Neural crest cell (in vitro differentiated cells): ENCODE measurements at regions not wholly inside any gene's neighbourhood (a gene's known extent, or its start where the extent isn't known, plus 50 kb on each side); places are given as distances from the start of the nearest gene placed in this dataset.

Source experiments
- DNase-seq: peaks from one replicate; pipeline ENCODE4 v3.0.0; 2021; ENCODE audit warnings: low read depth, mixed read lengths, low spot score
- H3K27ac Mint-ChIP-seq: one replicate; pipeline ENCODE4 v1.8.0; 2021; ENCODE audit warnings: mild to moderate bottlenecking, mixed read lengths; ENCODE audit not compliant: unreplicated experiment
- H3K27me3 Mint-ChIP-seq: 2 replicates; pipeline ENCODE4 v1.8.0; 2021; ENCODE audit warnings: low read depth, mild to moderate bottlenecking, mixed read lengths
- H3K36me3 Mint-ChIP-seq: 2 replicates; pipeline ENCODE4 v1.8.0; 2021; ENCODE audit warnings: low read depth, mild to moderate bottlenecking, mixed read lengths
- H3K4me1 Mint-ChIP-seq: 2 replicates; pipeline ENCODE4 v1.8.0; 2021; ENCODE audit warnings: mixed read lengths
- H3K4me3 Mint-ChIP-seq: one replicate; pipeline ENCODE4 v1.8.0; 2021; ENCODE audit warnings: mild to moderate bottlenecking, mixed read lengths
- H3K9me3 Mint-ChIP-seq: 2 replicates; pipeline ENCODE4 v1.8.0; 2021; ENCODE audit warnings: mixed read lengths
- TF ChIP-seq, protein P1 (sequence below): fragments of 200-600 bp; sonication (generic); conservative IDR thresholded peaks from 2 replicates; pipeline ENCODE4 v1.5.0; 2021; ENCODE audit warnings: antibody characterized with exemption, mild to moderate bottlenecking

DNA sequence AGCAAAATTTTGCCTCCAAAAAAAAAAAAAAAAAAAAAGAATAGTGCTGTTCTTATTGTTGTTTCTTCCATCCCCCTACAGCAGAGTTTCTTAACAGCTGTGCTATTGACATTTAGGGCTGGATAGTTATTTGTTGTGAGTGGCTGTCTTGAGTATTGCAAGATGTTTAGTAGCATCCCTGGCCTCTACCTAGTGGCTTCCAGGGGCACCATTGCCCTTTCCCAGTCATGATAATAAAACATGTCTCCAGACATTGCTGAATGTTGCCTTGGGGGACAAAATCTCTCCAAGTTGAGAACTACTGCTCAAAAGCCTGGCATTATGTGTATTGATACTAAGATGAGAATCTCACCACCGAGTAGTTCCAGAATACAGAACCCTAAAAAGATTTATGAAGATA, 108.7 kb downstream of the PALM2AKAP2 start:
- Mint-ChIP-seq H3K4me3 (no peak overlapping the region), H3K4me1 (peaks cover 4% of the 10 kb centered on the region), H3K9me3 (no peaks in the 10 kb centered on the region), H3K27ac (no peak overlapping the region), H3K36me3 (no peaks in the 10 kb centered on the region), H3K27me3 (no peaks in the 10 kb centered on the region)
- TF ChIP-seq, protein P1, sequence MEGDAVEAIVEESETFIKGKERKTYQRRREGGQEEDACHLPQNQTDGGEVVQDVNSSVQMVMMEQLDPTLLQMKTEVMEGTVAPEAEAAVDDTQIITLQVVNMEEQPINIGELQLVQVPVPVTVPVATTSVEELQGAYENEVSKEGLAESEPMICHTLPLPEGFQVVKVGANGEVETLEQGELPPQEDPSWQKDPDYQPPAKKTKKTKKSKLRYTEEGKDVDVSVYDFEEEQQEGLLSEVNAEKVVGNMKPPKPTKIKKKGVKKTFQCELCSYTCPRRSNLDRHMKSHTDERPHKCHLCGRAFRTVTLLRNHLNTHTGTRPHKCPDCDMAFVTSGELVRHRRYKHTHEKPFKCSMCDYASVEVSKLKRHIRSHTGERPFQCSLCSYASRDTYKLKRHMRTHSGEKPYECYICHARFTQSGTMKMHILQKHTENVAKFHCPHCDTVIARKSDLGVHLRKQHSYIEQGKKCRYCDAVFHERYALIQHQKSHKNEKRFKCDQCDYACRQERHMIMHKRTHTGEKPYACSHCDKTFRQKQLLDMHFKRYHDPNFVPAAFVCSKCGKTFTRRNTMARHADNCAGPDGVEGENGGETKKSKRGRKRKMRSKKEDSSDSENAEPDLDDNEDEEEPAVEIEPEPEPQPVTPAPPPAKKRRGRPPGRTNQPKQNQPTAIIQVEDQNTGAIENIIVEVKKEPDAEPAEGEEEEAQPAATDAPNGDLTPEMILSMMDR: no peak
- DNase-seq: no peak

DNA sequence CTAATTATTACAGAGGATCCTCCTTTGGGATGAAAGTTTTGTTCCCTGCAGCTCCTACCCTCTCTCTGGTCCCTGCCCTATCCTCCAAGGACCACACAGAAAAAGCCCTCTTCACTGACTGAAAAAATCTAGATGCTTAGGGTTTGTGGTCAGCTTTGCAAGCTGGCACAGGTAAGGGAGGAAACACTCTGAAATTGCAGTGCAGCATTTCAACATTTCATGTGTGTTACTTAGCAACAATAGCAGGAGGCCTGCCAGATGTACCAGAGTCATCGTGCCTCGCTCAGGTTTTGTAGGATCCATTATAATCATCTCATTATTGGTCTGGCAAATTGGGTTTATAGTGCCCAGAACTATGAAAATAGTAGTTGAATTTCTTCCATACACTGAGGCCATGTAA, 109.5 kb downstream of the PALM2AKAP2 start:
- Mint-ChIP-seq H3K4me3 (no peak overlapping the region), H3K4me1 (peaks cover 4% of the 10 kb centered on the region), H3K27me3 (no peaks in the 10 kb centered on the region), H3K36me3 (no peaks in the 10 kb centered on the region), H3K27ac (no peak overlapping the region), H3K9me3 (no peaks in the 10 kb centered on the region)
- TF ChIP-seq, protein P1: no peak
- DNase-seq: no peak

DNA sequence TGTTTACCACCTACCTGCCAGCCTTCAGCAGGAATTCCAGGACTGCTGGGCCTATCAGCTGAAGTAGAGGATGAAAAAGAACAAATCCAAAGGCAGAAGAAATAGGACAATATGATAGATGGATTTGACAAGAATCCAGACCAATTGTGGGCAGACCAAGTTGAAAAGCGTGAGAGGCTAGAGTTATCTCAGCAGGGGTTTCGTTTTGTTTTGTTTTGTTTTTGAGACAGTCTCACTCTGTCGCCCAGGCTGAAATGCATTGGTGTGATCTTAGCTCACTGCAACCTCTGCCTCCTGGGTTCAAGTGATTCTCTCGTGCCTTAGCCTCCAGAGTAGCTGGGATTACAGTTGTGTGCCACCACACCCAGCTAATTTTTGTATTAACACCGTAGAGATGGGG, 113.2 kb downstream of the PALM2AKAP2 start:
- no peaks in the 10 kb centered on the region for H3K27me3 Mint-ChIP-seq
- no peak overlapping the region for H3K27ac Mint-ChIP-seq
- TF ChIP-seq, protein P1: no peak
- no peaks in the 10 kb centered on the region for H3K9me3 Mint-ChIP-seq
- peaks cover 14% of the 10 kb centered on the region for H3K4me1 Mint-ChIP-seq
- H3K36me3 Mint-ChIP-seq: no peaks in the 10 kb centered on the region
- DNase-seq: no peak
- no peak overlapping the region for H3K4me3 Mint-ChIP-seq

DNA sequence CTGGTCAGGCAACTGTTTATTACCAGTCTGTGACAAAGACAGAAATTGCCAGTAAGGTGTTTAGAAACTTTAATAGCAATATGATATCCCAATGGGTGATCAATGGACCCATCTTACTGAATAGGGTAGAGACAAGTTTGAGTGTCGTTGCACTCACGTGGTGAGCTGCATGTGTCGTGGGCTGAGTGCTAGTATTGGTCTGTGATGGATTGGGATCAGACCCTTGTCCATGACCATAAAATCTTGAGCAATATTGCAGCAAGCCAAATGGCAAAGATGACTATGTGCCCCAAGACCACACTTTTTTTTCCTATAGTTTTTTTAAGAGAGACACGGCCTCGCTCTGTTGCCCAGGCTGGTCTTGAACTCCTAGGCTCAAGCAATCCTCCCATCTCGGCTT, 114.5 kb downstream of the PALM2AKAP2 start:
- Mint-ChIP-seq H3K4me3 (no peak overlapping the region), H3K27me3 (no peaks in the 10 kb centered on the region), H3K36me3 (no peaks in the 10 kb centered on the region), H3K9me3 (no peaks in the 10 kb centered on the region), H3K4me1 (peaks cover 10% of the 10 kb centered on the region), H3K27ac (no peak overlapping the region)
- DNase-seq: no peak
- TF ChIP-seq, protein P1: no peak

DNA sequence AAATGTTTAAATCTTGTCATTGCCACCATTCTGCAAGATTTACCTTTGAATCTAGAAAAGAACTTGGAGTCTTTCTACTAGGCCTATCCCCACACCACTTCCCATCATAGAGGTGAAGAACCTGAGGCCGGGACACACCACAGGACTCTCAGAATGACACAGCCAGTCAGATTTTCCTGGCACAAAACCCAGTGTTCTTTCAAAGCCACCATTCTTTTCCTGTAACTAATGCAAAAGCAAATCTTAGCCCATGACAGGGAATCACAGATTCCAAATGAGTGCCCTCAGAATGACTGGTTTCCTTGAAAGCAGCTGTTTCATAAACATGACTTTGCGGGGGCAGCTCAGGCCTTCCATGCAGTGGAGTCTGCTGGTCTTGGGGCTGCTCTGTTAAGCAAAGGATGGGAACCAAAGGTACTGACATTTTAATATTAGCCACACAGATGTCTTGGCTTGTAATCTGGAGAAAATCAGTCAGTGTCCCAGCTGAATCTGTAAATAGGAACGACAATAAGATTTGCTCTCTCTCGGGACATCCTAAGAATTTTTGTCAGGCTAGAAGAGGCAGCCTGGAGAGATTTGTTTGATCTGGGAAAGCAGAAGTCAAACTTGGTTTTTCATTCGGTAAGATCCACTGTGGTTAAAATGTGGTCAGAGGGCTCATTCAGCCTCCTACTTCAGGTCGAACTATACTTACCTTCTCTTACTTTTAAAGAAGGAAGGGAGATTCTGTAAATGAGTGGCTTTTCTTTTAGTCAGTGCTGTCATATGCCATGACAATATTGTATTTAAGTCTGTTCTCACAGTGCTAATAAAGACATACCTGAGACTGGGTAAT, 115.1 kb downstream of the PALM2AKAP2 start:
- Mint-ChIP-seq H3K27me3 (no peaks in the 10 kb centered on the region), H3K27ac (no peak overlapping the region), H3K9me3 (no peaks in the 10 kb centered on the region), H3K36me3 (no peaks in the 10 kb centered on the region), H3K4me3 (no peak overlapping the region), H3K4me1 (peaks cover 10% of the 10 kb centered on the region)
- DNase-seq: no peak
- TF ChIP-seq, protein P1: no peak
